ENCODE measurements at regions not wholly inside any gene's neighbourhood (a gene's known extent, or its start where the extent isn't known, plus 50 kb on each side); places are given as distances from the start of the nearest gene placed in this dataset.

DNA sequence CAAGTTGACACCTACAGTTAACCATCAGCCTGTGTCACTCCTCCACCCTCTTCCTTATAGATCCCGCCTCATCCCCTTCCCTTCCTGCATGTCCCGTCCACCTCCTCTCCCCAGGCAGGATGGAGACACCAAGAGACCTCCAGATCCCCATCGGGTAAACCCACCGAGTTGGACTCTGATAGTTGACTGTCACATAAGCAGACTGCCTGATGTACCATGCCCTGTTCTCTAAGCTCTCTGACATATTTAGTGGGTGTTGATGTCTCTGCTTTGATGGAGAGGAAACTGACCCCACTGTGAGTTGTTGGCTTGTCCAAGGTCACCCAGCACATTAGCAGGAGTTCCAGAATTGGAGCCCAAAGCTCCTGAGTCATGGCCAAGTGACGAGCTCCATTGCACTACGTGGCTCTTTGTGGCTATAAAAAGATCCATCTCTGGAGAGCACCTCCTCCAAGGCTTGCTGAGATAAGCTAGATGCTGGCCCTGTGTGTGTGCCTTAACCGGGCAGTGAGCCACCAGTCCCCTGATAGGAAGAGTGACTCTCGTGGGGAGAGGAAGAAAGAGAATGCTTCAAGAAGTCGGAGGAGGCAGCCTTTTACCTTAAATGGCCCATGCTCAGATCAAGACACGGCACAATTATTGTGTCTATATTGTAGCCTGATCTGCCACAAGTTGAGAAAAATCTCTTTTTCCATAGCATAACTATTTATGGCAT, 236.0 kb upstream of the ECI2 start (continued):
- TF ChIP-seq, protein P1, sequence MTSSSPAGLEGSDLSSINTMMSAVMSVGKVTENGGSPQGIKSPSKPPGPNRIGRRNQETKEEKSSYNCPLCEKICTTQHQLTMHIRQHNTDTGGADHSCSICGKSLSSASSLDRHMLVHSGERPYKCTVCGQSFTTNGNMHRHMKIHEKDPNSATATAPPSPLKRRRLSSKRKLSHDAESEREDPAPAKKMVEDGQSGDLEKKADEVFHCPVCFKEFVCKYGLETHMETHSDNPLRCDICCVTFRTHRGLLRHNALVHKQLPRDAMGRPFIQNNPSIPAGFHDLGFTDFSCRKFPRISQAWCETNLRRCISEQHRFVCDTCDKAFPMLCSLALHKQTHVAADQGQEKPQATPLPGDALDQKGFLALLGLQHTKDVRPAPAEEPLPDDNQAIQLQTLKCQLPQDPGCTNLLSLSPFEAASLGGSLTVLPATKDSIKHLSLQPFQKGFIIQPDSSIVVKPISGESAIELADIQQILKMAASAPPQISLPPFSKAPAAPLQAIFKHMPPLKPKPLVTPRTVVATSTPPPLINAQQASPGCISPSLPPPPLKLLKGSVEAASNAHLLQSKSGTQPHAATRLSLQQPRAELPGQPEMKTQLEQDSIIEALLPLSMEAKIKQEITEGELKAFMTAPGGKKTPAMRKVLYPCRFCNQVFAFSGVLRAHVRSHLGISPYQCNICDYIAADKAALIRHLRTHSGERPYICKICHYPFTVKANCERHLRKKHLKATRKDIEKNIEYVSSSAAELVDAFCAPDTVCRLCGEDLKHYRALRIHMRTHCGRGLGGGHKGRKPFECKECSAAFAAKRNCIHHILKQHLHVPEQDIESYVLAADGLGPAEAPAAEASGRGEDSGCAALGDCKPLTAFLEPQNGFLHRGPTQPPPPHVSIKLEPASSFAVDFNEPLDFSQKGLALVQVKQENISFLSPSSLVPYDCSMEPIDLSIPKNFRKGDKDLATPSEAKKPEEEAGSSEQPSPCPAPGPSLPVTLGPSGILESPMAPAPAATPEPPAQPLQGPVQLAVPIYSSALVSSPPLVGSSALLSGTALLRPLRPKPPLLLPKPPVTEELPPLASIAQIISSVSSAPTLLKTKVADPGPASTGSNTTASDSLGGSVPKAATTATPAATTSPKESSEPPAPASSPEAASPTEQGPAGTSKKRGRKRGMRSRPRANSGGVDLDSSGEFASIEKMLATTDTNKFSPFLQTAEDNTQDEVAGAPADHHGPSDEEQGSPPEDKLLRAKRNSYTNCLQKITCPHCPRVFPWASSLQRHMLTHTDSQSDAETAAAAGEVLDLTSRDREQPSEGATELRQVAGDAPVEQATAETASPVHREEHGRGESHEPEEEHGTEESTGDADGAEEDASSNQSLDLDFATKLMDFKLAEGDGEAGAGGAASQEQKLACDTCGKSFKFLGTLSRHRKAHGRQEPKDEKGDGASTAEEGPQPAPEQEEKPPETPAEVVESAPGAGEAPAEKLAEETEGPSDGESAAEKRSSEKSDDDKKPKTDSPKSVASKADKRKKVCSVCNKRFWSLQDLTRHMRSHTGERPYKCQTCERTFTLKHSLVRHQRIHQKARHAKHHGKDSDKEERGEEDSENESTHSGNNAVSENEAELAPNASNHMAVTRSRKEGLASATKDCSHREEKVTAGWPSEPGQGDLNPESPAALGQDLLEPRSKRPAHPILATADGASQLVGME (CRISPR knock-in tag; IDR thresholded peaks at IDR 0.05): no peak; the same call in 1 of the 2 replicates
- TF ChIP-seq ZNF778 (CRISPR knock-in tag; IDR thresholded peaks at IDR 0.05) (no peak), DACH1 (IDR thresholded peaks at IDR 0.05; ENCODE audit: partially characterized antibody) (no peak), ZNF174 (CRISPR knock-in tag; IDR thresholded peaks at IDR 0.05) (no peak), NUFIP1 (IDR thresholded peaks at IDR 0.05; ENCODE audit: partially characterized antibody) (no peak), NCOA2 (IDR thresholded peaks at IDR 0.05; ENCODE audit: partially characterized antibody in 2 of 2) (no peak), PHB (CRISPR knock-in tag; IDR thresholded peaks at IDR 0.05) (no peak), SETDB1 (IDR thresholded peaks at IDR 0.05; ENCODE audit: low read length) (no peak), ZHX1 (conservative IDR thresholded peaks at IDR 0.05; ENCODE audit: low read length) (no peak), SRSF7 (optimal IDR thresholded peaks at IDR 0.05; ENCODE audit: low read depth, low read length) (no peak), ZNF444 (CRISPR knock-in tag; IDR thresholded peaks at IDR 0.05) (no peak), MED1 (CRISPR knock-in tag; IDR thresholded peaks at IDR 0.05; ENCODE audit: borderline replicate concordance) (no peak), EP300 (IDR thresholded peaks at IDR 0.05; ENCODE audit: low read length) (peak; percentile 82), RCOR1 (IDR thresholded peaks at IDR 0.05; ENCODE audit: borderline replicate concordance in 1 of 2, low read depth in 2 of 2, low read length in 2 of 2) (peak in 1 of 2 experiments; percentile 94; a peak in 2 of 4 replicates), ZSCAN29 (IDR thresholded peaks at IDR 0.05) (no peak), ZFP36 (IDR thresholded peaks at IDR 0.05; ENCODE audit: low read depth, low read length, partially characterized antibody) (peak; percentile 54)
- TF ChIP-seq, protein P2, sequence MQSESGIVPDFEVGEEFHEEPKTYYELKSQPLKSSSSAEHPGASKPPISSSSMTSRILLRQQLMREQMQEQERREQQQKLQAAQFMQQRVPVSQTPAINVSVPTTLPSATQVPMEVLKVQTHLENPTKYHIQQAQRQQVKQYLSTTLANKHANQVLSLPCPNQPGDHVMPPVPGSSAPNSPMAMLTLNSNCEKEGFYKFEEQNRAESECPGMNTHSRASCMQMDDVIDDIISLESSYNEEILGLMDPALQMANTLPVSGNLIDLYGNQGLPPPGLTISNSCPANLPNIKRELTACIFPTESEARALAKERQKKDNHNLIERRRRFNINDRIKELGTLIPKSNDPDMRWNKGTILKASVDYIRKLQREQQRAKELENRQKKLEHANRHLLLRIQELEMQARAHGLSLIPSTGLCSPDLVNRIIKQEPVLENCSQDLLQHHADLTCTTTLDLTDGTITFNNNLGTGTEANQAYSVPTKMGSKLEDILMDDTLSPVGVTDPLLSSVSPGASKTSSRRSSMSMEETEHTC (IDR thresholded peaks at IDR 0.05): peak; percentile 48; the same call in 1 of the 2 replicates
- TF ChIP-seq, protein P3, sequence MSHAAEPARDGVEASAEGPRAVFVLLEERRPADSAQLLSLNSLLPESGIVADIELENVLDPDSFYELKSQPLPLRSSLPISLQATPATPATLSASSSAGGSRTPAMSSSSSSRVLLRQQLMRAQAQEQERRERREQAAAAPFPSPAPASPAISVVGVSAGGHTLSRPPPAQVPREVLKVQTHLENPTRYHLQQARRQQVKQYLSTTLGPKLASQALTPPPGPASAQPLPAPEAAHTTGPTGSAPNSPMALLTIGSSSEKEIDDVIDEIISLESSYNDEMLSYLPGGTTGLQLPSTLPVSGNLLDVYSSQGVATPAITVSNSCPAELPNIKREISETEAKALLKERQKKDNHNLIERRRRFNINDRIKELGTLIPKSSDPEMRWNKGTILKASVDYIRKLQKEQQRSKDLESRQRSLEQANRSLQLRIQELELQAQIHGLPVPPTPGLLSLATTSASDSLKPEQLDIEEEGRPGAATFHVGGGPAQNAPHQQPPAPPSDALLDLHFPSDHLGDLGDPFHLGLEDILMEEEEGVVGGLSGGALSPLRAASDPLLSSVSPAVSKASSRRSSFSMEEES (CRISPR knock-in tag; IDR thresholded peaks at IDR 0.05): no peak

All from K562 (cell line).